ENCODE measurements at regions not wholly inside any gene's neighbourhood (a gene's known extent, or its start where the extent isn't known, plus 50 kb on each side); places are given as distances from the start of the nearest gene placed in this dataset.
"Not testable (repeated sequence)": the region's sequence is repeated elsewhere in the genome, so short reads cannot be mapped to it uniquely, and the experiment has no call there.

GRCh38 chr5:16987776-16988175, 51.7 kb upstream of the MYO10 start:
- no peak for DNase-seq (ENCODE audit: low read depth)

- DNase-seq (ENCODE audit: low read depth) = not testable (repeated sequence)
Measured at GRCh38 chr5:16990817-16991520, 54.9 kb upstream of the MYO10 start.

GRCh38 chr5:16992006-16992405, 55.9 kb upstream of the MYO10 start:
- peak; percentile 42 for DNase-seq (ENCODE audit: low read depth)

GRCh38 chr5:16992444-16992843, 56.4 kb upstream of the MYO10 start:
- no peak for DNase-seq (ENCODE audit: low read depth)

- DNase-seq (ENCODE audit: low read depth) = no peak
Measured at GRCh38 chr5:16994565-16994964, 58.5 kb upstream of the MYO10 start.

GRCh38 chr5:16995372-16995771, 59.3 kb upstream of the MYO10 start:
- DNase-seq (ENCODE audit: low read depth) = no peak

- peak; percentile 93 for DNase-seq (ENCODE audit: low read depth)
Measured at GRCh38 chr5:17000291-17000939, 64.3 kb upstream of the MYO10 start.

GRCh38 chr5:17001428-17001827, 65.3 kb upstream of the MYO10 start:
- no peak for DNase-seq (ENCODE audit: low read depth)

- DNase-seq (ENCODE audit: low read depth) = no peak
Measured at GRCh38 chr5:17004441-17005106, 68.5 kb upstream of the MYO10 start.

GRCh38 chr5:17005107-17005828, 69.2 kb upstream of the MYO10 start:
- no peak for DNase-seq (ENCODE audit: low read depth)

GRCh38 chr5:17012289-17012688, 76.2 kb upstream of the MYO10 start:
- DNase-seq (ENCODE audit: low read depth) = peak; percentile 24

- no peak for DNase-seq (ENCODE audit: low read depth)
Measured at GRCh38 chr5:17014686-17015085, 78.6 kb upstream of the MYO10 start.

GRCh38 chr5:17018871-17019270, 82.8 kb upstream of the MYO10 start:
- DNase-seq (ENCODE audit: low read depth) = no peak

- DNase-seq (ENCODE audit: low read depth) = no peak
Measured at GRCh38 chr5:17019324-17019723, 83.2 kb upstream of the MYO10 start.

- DNase-seq (ENCODE audit: low read depth) = no peak
Measured at GRCh38 chr5:17020678-17021601, 84.9 kb upstream of the MYO10 start.

- no peak for DNase-seq (ENCODE audit: low read depth)
Measured at GRCh38 chr5:17021602-17021932, 85.5 kb upstream of the MYO10 start.

GRCh38 chr5:17022296-17022695, 86.2 kb upstream of the MYO10 start:
- DNase-seq (ENCODE audit: low read depth) = no peak

GRCh38 chr5:17024686-17025180, 88.6 kb upstream of the MYO10 start:
- DNase-seq (ENCODE audit: low read depth) = no peak

- not testable (repeated sequence) for DNase-seq (ENCODE audit: low read depth)
Measured at GRCh38 chr5:17031659-17032277, 95.7 kb upstream of the MYO10 start.

GRCh38 chr5:17032314-17032985, 96.4 kb upstream of the MYO10 start:
- not testable (repeated sequence) for DNase-seq (ENCODE audit: low read depth)

All from HS-27A (cell line).